ENCODE measurements at regions not wholly inside any gene's neighbourhood (a gene's known extent, or its start where the extent isn't known, plus 50 kb on each side); places are given as distances from the start of the nearest gene placed in this dataset.
"Not testable (repeated sequence)": the region's sequence is repeated elsewhere in the genome, so short reads cannot be mapped to it uniquely, and the experiment has no call there.

DNA sequence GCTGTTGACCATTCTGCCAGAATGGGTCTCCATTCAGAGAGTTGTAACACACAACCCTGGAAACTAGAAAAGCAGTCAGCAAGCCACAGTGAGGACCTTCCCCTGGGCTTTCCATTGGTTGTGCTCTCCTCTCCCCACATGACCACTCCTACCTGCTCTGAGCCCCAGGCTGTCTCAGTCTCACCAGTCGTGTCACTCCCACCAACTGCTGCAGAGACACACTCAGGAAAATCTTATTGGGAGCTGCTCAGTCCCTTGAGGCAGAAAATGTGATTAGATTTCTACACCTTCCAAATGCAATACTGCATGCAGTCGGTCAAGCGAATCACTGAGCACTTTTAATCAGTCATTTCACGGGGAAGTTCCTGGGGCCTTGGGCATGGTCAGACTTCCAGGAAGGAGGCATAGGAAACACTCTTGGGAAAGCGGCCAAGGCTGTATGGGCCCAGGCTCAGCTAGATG, 284.2 kb upstream of the NMUR2 start:
- peak; percentile 1 for DNase-seq (ENCODE audit: low read depth)

DNA sequence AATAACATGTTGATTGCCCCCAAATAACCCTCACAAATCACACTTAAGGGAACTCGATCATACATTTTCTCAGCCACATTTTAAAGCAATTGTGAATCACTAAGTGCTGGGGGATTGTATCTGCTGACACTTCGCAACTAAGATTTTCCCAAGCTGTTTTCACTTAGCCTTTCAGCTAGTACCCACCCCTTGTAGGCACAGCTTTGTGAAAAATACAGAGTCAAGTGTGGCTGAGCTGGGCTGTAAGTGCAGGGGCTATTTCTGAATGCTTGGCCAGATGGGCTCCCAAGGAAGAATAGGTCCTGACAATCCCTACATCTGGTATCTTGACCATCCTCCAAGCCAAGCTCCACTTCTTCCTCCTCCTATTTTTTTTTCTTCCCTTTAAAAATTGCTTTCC, 289.2 kb upstream of the NMUR2 start:
- DNase-seq (ENCODE audit: low read depth), result no peak

DNA sequence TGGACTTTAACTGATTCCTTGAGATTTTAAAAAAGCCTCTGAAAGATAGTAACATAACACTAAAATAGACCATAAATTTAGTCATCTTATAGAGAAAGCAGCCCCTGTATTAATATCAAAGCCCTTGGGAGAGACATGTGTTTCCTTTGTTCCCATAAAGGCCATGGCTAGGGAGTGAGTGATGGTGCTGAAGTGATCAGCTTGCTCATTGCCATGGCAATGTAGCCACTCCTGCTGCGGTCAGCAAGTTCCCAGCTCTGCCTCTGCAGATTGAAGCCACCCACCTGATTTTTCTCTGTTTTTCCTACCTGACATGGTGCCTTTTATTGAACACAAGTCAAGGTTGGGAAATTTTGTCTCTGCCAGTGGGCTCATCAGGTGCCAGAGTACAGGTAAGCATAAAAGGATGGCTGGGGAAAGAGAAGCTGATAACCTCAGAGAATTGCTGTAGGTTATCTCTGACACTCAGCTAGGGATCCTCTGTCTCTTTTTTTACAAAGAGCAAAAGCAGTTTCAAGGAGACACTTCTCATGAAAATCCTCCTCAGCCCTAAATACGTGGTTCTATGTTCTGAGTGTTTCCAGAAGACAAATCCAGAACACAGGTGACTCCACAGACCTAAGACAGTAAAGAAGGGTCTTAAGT, 296.3 kb upstream of the NMUR2 start:
- no peak for DNase-seq (ENCODE audit: low read depth)

DNA sequence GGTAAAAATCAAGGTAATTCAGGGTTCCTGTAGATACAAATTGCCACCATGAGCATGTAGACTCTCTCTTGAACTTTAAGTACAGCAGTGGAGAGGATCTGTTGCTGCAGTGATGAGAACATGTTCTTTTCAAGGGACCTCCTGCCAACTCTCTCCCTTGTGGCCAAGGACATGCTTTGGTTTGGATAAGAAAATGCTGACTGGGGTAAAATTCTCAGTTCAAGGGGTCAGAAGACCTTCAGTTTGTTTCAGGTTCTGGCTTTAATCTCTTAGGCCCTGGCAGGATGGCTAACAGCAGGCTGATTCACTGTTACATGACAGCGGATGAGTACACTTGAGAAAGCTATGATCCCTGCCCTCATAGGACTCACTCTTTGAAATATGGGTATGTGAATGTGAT, 299.2 kb upstream of the NMUR2 start:
- no peak for DNase-seq (ENCODE audit: low read depth)

DNA sequence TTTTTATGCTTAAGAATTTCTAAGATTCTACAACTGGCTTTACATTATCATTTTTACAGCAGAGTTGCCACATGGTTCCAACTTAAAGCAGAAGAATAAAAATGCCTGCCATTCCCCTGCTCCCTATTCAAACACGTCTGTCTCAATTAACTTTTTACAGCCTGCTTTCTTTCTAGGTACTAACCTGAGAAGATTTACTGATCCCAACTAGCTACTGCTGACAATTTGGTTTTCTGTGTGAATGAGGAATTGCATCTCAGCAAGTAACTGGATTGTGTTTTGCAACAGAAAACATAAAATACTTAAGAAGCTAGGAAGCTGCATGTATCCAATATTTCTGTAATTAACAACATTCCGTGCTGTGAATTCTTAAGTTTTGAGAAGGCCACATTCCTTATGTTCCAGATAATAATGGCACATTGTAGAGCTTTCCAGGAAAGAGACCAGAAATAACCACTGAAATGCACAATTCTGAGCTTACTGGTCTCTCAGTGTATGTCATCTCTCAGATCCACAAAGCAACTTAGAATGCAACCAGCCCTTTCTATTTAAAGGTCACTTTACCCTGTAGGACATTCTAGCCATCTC, 306.8 kb upstream of the NMUR2 start:
- no peak for DNase-seq (ENCODE audit: low read depth)

DNA sequence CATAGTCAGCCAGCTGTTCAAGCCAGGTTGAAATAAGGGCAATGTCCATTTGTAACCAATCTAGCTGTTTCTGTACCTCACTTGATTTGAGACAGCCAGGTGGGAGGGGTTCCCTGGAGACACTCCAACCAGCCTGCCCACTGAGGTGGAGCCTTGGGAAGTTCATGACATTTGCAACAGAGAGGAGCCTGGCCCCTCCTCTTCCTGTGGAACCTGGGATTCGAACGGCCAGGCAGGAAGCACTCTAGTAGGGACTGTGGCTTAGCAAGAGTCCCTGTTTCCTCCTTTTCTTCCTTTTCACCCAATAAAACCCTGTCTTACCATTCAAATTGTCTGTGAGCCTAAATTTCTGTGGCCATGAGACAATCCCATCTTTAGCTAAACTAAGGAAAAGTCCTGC, 312.3 kb upstream of the NMUR2 start:
- DNase-seq (ENCODE audit: low read depth), result no peak

DNA sequence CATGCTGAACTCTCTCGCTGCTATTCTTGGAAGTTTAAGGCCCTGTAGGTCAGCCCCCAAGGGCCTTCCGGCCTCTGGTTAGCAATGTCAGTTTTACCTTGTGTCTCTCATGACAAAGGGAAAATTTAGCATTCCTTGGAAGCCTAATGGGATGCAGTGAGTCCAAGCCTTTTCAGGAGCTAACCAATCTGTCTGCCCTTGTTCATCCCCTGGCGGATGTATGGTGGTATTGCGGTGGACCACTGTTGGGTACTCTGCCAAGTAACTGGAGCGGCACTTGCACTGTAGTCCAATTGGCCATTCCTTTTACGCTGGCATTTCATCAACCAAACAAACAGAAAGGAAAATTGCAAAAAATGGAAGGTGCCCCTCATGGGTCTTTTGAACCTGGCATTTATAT, 318.4 kb upstream of the NMUR2 start:
- DNase-seq (ENCODE audit: low read depth), result no peak

DNA sequence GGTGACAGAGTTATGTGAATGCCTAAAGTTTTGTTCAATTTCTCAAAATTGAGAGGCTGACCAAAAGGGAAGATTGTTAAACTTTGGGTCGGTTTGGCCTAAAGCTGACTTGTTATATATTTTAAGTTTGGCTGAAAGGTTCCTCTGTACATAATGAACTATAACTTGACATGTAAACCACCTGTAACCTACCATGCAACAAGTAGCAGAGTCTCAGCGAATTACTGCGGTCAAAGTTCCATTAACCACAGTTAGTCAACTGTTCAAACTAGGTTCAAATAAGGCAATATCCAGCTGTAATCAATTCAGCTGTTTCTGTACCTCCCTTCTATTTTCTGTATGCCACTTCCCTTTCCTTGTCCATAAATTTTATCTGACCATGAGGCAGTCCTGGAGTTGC, 325.1 kb upstream of the NMUR2 start:
- DNase-seq (ENCODE audit: low read depth), result no peak

DNA sequence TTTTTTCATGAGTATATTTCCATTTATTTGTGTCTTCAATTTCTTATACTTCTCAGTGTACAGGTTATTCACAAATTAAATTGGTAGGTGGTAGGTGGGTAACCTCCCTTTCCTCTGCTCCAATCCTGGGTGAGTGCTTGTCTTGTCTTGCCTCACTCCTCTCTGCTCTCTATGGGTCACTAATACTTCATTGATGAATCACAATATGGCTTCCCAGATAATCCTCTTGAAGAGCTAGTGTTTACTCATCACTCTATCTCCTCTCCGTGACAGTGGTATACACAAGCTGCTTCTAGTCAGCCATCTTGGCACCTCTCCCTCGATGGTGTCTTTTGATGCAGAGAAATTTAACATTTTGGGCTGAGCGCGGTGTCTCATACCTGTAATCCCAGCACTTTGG, 331.8 kb upstream of the NMUR2 start:
- no peak for DNase-seq (ENCODE audit: low read depth)

DNA sequence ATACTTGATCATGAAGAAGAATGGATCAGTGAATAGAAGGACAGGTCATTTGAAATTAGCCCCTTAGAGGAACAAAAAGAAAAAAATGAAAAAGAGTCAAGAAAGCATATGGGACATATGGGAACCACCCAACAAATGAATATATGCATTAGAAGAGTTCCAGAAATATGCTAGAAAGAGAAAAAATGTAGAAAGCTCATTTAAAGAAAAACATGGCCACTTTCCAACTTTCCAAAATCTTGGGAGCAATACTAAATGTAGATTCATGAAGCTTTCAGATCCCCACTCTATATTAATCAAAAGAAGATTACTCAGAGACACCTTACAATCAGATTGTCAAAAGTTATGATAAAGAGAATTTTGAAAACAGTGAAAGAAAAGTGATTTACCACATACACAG, 334.8 kb upstream of the NMUR2 start:
- no peak for DNase-seq (ENCODE audit: low read depth)

DNA sequence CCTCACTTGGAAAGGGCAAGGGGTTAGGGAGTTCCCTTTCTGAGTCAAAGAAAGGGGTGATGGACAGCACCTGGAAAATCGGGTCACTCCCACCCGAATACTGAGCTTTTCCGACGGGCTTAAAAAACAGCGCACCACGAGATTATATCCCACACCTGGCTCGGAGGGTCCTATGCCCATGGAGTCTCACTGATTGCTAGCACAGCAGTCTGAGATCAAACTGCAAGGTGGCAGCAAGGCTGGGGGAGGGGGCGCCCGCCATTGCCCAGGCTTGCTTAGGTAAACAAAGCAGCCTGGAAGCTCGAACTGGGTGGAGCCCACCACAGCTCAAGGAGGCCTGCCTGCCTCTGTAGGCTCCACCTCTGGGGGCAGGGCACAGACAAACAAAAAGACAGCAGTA, 336.0 kb upstream of the NMUR2 start:
- DNase-seq (ENCODE audit: low read depth), result not testable (repeated sequence)

DNA sequence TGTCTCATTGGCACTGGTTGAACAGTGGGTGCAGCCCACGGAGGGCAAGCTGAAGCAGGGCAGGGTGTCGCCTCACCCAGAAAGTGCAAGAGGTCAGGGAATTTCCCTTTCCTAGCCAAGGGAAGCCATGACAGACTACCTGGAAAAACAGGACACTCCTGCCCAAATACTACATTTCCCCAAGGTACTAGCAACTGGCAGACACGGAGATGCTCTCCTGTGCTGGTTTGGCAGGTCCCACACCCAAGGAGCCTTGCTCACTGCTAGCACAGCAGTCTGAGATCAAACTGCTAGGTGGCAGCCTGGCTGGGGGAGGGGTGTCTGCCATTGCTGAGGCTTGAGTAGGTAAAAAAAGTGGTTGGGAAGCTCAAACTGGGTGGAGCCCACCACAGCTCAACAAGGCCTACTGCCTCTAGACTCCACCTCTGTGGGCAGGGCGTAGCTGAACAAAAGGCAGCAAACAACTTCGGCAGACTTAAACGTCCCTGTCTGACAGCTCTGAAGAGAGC, 382.7 kb upstream of the NMUR2 start:
- DNase-seq (ENCODE audit: low read depth), result not testable (repeated sequence)

DNA sequence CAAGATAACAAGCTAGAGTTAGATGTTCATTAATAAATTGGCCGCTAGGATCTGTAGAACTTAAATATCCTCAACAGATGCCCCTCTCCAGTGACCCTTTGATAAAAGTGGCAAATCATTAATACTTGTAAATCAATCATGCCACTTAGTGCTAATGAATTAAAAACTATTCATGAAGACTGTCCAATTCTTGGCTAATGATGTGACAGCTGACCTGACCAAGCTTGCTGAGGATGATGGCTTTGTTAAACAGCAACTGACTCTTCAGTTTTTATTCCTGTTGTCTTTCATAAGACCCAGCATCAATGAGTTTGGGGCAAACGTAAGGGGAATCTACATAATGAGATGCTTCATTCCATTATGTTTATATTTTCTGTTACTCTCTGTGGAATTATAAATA, 396.8 kb upstream of the NMUR2 start:
- no peak for DNase-seq (ENCODE audit: low read depth)

DNA sequence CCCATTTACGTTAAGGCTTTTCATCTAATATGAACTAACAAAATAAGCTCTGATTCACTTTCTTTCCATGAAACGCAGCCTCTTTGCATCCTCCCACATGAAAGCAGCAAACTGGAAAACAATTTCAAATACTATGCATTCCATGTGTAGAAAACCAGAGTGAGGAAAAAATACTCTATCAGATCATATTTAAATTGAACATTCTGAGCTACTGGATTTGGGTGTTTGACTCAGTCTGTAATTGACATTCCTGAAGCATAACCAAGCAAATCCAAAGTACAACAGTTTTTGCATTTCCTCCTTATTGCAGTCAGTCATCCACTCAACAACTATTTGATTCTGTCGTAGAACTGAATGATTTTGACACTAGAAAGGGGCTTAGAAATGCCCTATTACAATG, 399.1 kb upstream of the NMUR2 start:
- no peak for DNase-seq (ENCODE audit: low read depth)

DNA sequence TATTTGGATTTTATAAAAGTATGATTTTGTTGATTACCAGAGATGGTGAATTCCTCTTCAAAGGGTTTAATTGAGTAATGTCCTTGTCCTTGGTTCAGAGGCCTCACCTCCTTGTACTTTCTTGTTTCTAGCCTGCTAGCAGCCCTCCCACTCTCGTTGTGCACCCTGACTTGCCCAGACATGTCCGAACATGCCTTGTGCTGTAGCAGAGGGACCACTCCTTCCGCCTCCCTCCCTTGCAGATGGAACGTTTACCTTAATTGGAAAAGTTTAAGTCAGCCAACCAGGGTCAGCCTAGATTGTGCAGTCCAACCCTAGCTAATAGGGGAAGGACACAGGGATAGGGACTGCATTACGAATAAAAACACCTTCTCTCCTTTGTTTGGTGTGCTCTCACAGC, 406.9 kb upstream of the NMUR2 start:
- DNase-seq (ENCODE audit: low read depth), result no peak

DNA sequence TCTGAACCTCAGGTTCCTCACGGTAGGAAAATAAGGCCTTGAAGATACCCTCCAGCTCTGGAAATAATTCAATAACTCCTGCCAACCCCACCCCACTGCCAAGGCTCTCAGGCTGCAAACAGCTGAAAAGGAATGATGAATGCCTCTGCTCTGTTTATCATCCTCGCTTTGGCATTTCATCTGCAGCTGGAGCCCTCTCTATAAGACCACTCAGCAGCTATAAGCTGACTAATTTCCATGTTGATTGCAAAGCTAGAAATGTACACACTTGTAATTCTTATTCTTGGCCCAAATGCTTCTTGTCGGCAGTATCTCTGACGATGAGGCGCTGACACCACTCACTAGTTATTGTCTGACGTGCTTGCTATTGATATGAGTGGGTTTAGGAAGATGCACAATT, 408.4 kb upstream of the NMUR2 start:
- no peak for DNase-seq (ENCODE audit: low read depth)

DNA sequence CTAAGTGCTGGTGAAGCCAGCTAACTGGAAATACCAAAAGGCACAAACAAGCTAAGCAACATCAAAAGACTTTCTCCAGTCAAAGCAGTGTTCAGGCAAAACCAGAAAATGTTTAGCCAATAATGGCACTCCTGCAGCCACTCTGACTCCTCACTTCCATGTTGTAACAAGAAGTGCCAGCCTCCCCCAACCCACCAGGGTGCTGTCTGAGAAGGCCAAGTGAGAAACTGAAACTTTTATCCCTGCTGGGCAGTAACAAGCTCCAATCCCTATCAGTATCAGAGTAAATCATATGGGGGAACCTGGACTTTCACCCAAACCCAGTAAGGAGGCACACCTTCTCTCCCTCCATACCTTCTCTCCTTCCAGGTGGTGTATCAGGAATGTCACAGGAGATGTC, 414.8 kb upstream of the NMUR2 start:
- no peak for DNase-seq (ENCODE audit: low read depth)

DNA sequence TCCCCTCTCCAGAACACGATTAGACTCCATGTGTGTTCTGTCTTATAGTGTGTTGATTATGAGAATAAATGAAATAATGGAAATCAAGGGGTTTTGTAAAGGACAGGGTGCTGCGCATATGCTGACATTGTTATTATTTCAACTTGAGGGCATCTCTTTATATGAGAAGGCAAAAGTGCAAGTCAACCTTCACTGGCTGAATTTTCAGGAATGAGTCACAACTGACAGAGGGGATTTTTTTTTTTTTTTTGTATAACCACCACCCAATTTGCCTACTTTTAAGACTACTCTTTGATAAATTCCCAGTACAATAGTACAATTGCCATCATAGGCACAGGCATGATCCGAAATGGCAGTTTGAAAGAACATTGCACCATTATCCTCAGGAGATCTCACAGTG, 419.2 kb upstream of the NMUR2 start:
- no peak for DNase-seq (ENCODE audit: low read depth)

DNA sequence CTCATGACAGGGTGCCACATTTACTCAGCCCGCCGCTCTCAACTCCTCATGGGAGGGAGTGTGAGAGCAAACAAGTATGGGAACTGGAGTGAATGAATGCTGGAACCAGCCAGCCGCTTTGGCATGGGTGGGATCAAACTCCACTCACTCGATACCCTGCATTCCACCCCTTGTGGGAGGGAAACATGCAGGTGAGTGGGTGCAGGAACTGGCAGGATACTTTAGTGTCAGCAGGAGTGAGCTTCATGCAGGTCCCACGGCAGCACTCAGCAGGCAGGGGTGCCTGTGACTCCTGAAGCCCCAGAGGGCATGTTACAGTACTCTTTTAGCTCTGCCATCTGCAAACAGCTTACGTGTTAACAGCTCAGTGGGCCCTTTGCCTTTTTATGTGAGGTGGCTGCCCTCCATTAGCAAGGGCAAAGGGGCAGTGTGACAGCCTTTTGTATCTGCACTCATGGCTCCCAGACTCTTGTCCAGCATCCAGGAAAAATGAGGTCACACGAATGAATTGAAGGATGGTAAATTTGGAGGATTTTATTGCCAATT, 433.2 kb upstream of the NMUR2 start:
- no peak for DNase-seq (ENCODE audit: low read depth)

DNA sequence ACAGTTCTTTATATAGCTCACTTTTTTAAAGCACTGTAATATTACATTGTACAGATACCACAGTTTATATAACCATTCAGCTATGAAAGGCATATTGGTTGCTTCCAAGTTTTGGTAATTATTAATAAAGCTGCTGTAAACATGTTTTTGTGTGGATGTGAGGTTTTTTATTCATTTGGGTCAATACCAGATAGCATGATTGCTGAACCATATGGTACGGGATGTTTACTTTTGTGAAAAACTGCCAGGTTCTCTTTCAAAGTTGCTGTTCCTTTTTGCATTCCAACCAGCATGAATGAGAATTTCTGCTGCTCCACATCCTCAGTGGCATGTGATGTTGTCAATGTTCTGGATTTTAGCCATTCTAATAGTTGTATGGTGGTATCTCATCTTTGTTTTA, 439.6 kb upstream of the NMUR2 start:
- no peak for DNase-seq (ENCODE audit: low read depth)

DNA sequence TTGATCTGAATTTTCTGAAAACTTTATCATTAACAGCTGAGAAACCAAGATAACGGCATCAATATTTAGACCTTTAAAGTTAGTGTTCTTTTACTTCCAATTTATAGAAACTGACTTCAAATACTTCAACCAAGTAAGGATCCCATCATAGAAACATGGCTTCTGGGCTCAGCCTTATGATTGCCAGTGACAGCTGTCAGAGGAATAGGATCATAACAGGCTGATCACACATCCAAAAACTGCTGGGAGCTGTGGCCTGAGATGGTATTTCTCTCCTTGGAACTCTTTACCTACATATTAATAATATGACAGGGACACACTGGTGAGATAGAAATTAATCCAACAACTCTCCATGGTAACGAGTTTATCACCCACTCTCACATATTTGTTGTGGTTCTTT, 448.3 kb upstream of the NMUR2 start:
- DNase-seq (ENCODE audit: low read depth), result no peak

DNA sequence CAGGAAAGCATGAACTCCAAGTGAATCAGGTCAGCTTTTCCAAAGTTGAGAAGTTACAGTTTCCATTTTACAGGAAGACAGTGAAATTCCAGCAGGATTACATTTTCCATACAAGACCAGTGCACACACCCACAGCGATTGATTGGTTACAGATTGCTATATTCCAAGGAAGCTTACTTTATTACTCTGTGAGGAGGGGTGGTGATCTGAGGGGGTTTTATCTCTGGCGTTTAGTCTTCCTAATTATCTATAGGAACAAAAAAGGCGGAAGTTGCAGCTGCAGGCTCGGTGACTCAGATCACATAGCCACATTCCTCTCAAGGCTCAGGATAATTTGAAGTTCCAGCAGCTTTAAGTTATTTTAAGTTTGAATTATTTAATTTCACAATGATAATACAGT, 450.4 kb upstream of the NMUR2 start:
- DNase-seq (ENCODE audit: low read depth), result no peak

DNA sequence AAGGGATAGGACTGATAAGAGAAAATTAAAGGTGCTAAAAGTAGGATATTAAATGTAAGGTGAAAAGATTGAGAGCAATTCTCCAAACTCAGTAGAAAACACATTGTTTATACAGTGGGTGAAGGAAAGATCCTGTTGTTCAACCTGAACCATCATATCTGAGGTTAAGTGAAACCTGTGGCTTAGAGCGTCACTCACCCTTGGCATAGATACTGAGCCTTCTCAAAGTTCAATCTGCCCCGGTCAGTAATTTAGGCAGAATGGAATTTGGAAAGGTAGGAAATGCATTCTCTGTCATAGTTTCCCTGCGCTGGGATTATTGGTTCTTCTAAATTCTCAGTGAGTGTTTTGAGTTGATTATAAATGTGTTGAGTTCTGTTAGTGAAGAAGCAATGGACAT, 456.2 kb upstream of the NMUR2 start:
- DNase-seq (ENCODE audit: low read depth), result no peak

DNA sequence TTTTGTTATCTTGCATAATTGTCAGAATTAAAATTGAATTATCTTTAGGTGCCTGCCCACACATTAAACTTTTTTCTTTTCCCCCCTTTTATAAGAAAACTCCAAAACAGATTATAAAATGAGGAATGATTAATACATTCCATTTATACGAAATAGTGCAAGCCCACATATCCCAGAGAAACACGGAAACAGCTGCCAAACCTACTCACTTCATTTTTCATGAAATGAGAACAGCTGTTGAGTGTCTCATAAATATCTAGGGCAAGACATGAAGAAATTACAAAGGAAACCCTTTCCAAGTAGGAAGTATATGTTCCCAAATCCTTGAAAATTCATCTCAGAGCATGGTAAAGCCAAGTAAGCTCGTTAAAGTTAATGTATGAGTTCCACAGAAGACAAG, 459.4 kb upstream of the NMUR2 start:
- DNase-seq (ENCODE audit: low read depth), result no peak
